Endothelial cell of umbilical vein (primary cell): ENCODE measurements at regions not wholly inside any gene's neighbourhood (a gene's known extent, or its start where the extent isn't known, plus 50 kb on each side); places are given as distances from the start of the nearest gene placed in this dataset.
A peak's percentile ranks its signal among the peaks of the same experiment; 100 is the strongest.

Source experiments
- BruUV-seq: library from RNA; stranded (reverse); fragments of 400-500 nt; replicated peaks from 2 replicates; lab custom pipeline; 2021; lab: Mats Ljungman, UMichigan
- CTCF ChIA-PET: fragments of 300-600, 350-600 bp; sonication (Branson Sonifier 250); formaldehyde crosslinking; loops from one replicate; lab custom pipeline; 2021; ENCODE audit warnings: antibody characterized with exemption, inconsistent platforms; lab: Charles Lee
- POLR2A ChIA-PET: fragments of 300-600, 350-600 bp; sonication (Branson Sonifier 250); formaldehyde crosslinking; loops from one replicate; lab custom pipeline; 2021; ENCODE audit warnings: antibody characterized with exemption, inconsistent platforms; lab: Charles Lee
- DNase-seq: peaks from one replicate; pipeline ENCODE4 v3.0.0-alpha.2; 2011; ENCODE audit warnings: low read depth, low spot score
- FAIRE-seq: peaks from 2 replicates; lab custom pipeline; 2011; peaks lifted over from hg19 to GRCh38; lab: Jason Lieb, UNC
- H2AFZ ChIP-seq: 2 replicates; pipeline ENCODE4 v1.6.0; 2012; ENCODE audit warnings: low read depth, low read length, control low read depth, inconsistent platforms
- H3K27ac ChIP-seq: 2 replicates; pipeline ENCODE4 v1.5.1; 2011; ENCODE audit warnings: low read depth, mild to moderate bottlenecking, control low read depth, low read length, moderate library complexity; ENCODE audit not compliant: insufficient read depth
- H3K27me3 ChIP-seq, 2 experiments: 2 replicates each; pipeline versions ENCODE4 v1.6.0 to v1.6.1; 2011; ENCODE audit warnings: low read length in 2 of 2, mixed read lengths in 1 of 2; ENCODE audit not compliant: control insufficient read depth in 2 of 2, insufficient read depth in 2 of 2
- H3K36me3 ChIP-seq, 2 experiments: 2 replicates in 1 of 2; 3 replicates in 1 of 2; pipeline ENCODE4 v1.5.1; 2011; ENCODE audit warnings: low read length in 2 of 2, mild to moderate bottlenecking in 1 of 2, moderate library complexity in 1 of 2; ENCODE audit not compliant: control insufficient read depth in 2 of 2, insufficient read depth in 2 of 2; ENCODE audit errors: extremely low read depth in 1 of 2
- H3K4me1 ChIP-seq: 3 replicates; pipeline ENCODE4 v1.5.1; 2011; ENCODE audit warnings: mild to moderate bottlenecking, low read length; ENCODE audit not compliant: control insufficient read depth, insufficient read depth; ENCODE audit errors: extremely low read depth
- H3K4me2 ChIP-seq: 2 replicates; pipeline ENCODE4 v1.6.1; 2011; ENCODE audit warnings: low read length, control low read depth, mixed read lengths; ENCODE audit not compliant: insufficient read depth
- H3K4me3 ChIP-seq, 3 experiments: fragments of 200-600 bp in 1 of 3; sonication (generic), shearing (Covaris generic) in 1 of 3; replicated peaks in 1 of 3; 2 replicates each; pipeline ENCODE4 v1.5.1; 2011 to 2016; ENCODE audit warnings: control low read depth in 3 of 3, low read length in 3 of 3, mild to moderate bottlenecking in 2 of 3, inconsistent platforms in 1 of 3, low read depth in 1 of 3, moderate library complexity in 1 of 3; ENCODE audit not compliant: insufficient read depth in 1 of 3
- H3K79me2 ChIP-seq: 2 replicates; pipeline ENCODE4 v1.6.0; 2012; ENCODE audit warnings: low read length, inconsistent platforms; ENCODE audit not compliant: control insufficient read depth, insufficient read depth
- H3K9ac ChIP-seq: replicated peaks from 2 replicates; pipeline ENCODE3; 2011; ENCODE audit warnings: low read length, control low read depth; ENCODE audit not compliant: insufficient read depth; ENCODE audit errors: extremely low read depth
- H3K9me1 ChIP-seq: replicated peaks from 3 replicates; pipeline ENCODE4 v1.6.0; 2011; ENCODE audit warnings: mild to moderate bottlenecking, low read length; ENCODE audit not compliant: control insufficient read depth, insufficient read depth; ENCODE audit errors: extremely low read depth
- H3K9me3 ChIP-seq: replicated peaks from 2 replicates; pipeline ENCODE4 v1.5.1; 2012; ENCODE audit warnings: low read length, inconsistent platforms; ENCODE audit not compliant: control insufficient read depth, insufficient read depth
- H4K20me1 ChIP-seq: replicated peaks from 2 replicates; pipeline ENCODE3; 2011; ENCODE audit warnings: mild to moderate bottlenecking, low read length; ENCODE audit not compliant: control insufficient read depth, insufficient read depth; ENCODE audit errors: extremely low read depth
- CTCF ChIP-seq, 2 donors: IDR thresholded peaks; 1 replicate in 1 of 2; 2 replicates in 1 of 2; pipeline ENCODE4 v1.5.1; 2011; ENCODE audit warnings: low read length in 2 of 2, mild to moderate bottlenecking in 2 of 2, moderate library complexity in 2 of 2, control low read depth in 1 of 2, inconsistent platforms in 1 of 2, low read depth in 1 of 2; ENCODE audit not compliant: insufficient read depth in 1 of 2; ENCODE audit errors: extremely low read depth in 1 of 2
- EZH2 ChIP-seq: IDR thresholded peaks from 2 replicates; pipeline ENCODE4 v1.6.1; 2012; ENCODE audit warnings: borderline replicate concordance, low read depth, mild to moderate bottlenecking, moderate library complexity, low read length, inconsistent platforms; ENCODE audit not compliant: severe bottlenecking
- FOS ChIP-seq: IDR thresholded peaks from 2 replicates; pipeline ENCODE4 v1.6.1; 2011; ENCODE audit warnings: mild to moderate bottlenecking, low read length, moderate library complexity, borderline replicate concordance; ENCODE audit not compliant: insufficient read depth
- GATA2 ChIP-seq: IDR thresholded peaks from 2 replicates; pipeline ENCODE4 v1.7.0; 2011; ENCODE audit warnings: low read depth, mild to moderate bottlenecking, moderate library complexity, mixed read lengths, low read length; ENCODE audit not compliant: insufficient read length, insufficient read depth
- JUN ChIP-seq: IDR thresholded peaks from 2 replicates; pipeline ENCODE4 v1.6.1; 2011; ENCODE audit warnings: borderline replicate concordance, low read depth; ENCODE audit not compliant: insufficient read length, insufficient read depth
- MAX ChIP-seq: IDR thresholded peaks from 2 replicates; pipeline ENCODE4 v1.6.1; 2011; ENCODE audit not compliant: insufficient read depth, insufficient read length
- MYC ChIP-seq: IDR thresholded peaks from one replicate; pipeline ENCODE4 v1.6.1; 2011; ENCODE audit warnings: mild to moderate bottlenecking, low read depth, low read length
- POLR2AphosphoS5 ChIP-seq: IDR thresholded peaks from 2 replicates; pipeline ENCODE4 v1.6.1; 2012; ENCODE audit warnings: low read depth, mild to moderate bottlenecking, control low read depth, low read length, moderate library complexity; ENCODE audit not compliant: insufficient read depth
- dilution Hi-C: fragments of 300-500 bp; cut with MboI; formaldehyde crosslinking; loops from one replicate; pipeline ENCODE4 v1.15.0; 2019; ENCODE audit warnings: low sequenced_read_pairs; ENCODE audit not compliant: extremely low pct_ligation_motif_present
- intact Hi-C: fragments of 100-400 bp; cut with micrococcal nuclease; formaldehyde crosslinking; loops from one replicate; pipeline ENCODE4 v1.10.0; 2022

GRCh38 chr2:70014959-70015358 lies 53.5 kb upstream of the ASPRV1 start:
- H3K4me3 ChIP-seq, result no peak overlapping the region
- no peak overlapping the region for H2AFZ ChIP-seq
- H3K9ac ChIP-seq, result no peak overlapping the region
- no peaks in the 10 kb centered on the region for H3K27me3 ChIP-seq
- intact Hi-C loops, result no loop called here
- dilution Hi-C loops, result no loop called here
- BruUV-seq, result no TSS peak
- peak; percentile 15 for FAIRE-seq
- no peaks in the 10 kb centered on the region for H3K36me3 ChIP-seq
- H3K4me1 ChIP-seq, result no peaks in the 10 kb centered on the region
- no peak overlapping the region for H3K27ac ChIP-seq
- H3K79me2 ChIP-seq, result no peaks in the 10 kb centered on the region
- no peaks in the 10 kb centered on the region for H3K9me1 ChIP-seq
- no peaks in the 10 kb centered on the region for H4K20me1 ChIP-seq
- no peak for DNase-seq
- H3K9me3 ChIP-seq, result no peaks in the 10 kb centered on the region
- ChIA-PET CTCF (no interaction called here), POLR2A (no interaction called here)
- no peak overlapping the region for H3K4me2 ChIP-seq
- TF ChIP-seq GATA2, result no peak
- no peak for TF ChIP-seq CTCF (IDR thresholded peaks at IDR 0.05; ENCODE audit: extremely low read depth in 1 of 2, insufficient read depth in 1 of 2, low read depth in 1 of 2, low read length in 2 of 2)
- no peak for TF ChIP-seq EZH2
- TF ChIP-seq MAX, result no peak
- TF ChIP-seq JUN, result no peak
- no peak for TF ChIP-seq POLR2AphosphoS5
- TF ChIP-seq FOS, result no peak
- no peak for TF ChIP-seq MYC
